GM18870 (cell line): ENCODE measurements at regions not wholly inside any gene's neighbourhood (a gene's known extent, or its start where the extent isn't known, plus 50 kb on each side); places are given as distances from the start of the nearest gene placed in this dataset.
"Not testable (repeated sequence)": the region's sequence is repeated elsewhere in the genome, so short reads cannot be mapped to it uniquely, and the experiment has no call there.

Experiments used
- ATAC-seq: cut with Tn5 transposase; IDR thresholded peaks from one replicate; pipeline ENCODE4 v1.9.1; 2021; ENCODE audit warnings: moderate library complexity; ENCODE audit not compliant: unreplicated experiment

- ATAC-seq: not testable (repeated sequence)
Measured at GRCh38 chr5:12667818-12668217, 763.6 kb upstream of the CTNND2 start.

GRCh38 chr5:12665772-12666171, 761.5 kb upstream of the CTNND2 start:
- ATAC-seq: not testable (repeated sequence)

GRCh38 chr5:12662545-12663314, 758.5 kb upstream of the CTNND2 start:
- ATAC-seq: no peak

GRCh38 chr5:12661617-12662370, 757.5 kb upstream of the CTNND2 start:
- ATAC-seq: no peak

- not testable (repeated sequence) for ATAC-seq
Measured at GRCh38 chr5:12660279-12661107, 756.2 kb upstream of the CTNND2 start.

- no peak for ATAC-seq
Measured at GRCh38 chr5:12659686-12660085, 755.4 kb upstream of the CTNND2 start.

- ATAC-seq: no peak
Measured at GRCh38 chr5:12658871-12659446, 754.7 kb upstream of the CTNND2 start.

- ATAC-seq: not testable (repeated sequence)
Measured at GRCh38 chr5:12657914-12658474, 753.7 kb upstream of the CTNND2 start.

- ATAC-seq: no peak
Measured at GRCh38 chr5:12655675-12656074, 751.4 kb upstream of the CTNND2 start.

- ATAC-seq: no peak
Measured at GRCh38 chr5:12652201-12652600, 748.0 kb upstream of the CTNND2 start.

- no peak for ATAC-seq
Measured at GRCh38 chr5:12648558-12648957, 744.3 kb upstream of the CTNND2 start.

- no peak for ATAC-seq
Measured at GRCh38 chr5:12647613-12648012, 743.4 kb upstream of the CTNND2 start.

GRCh38 chr5:12645582-12645981, 741.3 kb upstream of the CTNND2 start:
- no peak for ATAC-seq

- no peak for ATAC-seq
Measured at GRCh38 chr5:12636209-12636608, 732.0 kb upstream of the CTNND2 start.

- no peak for ATAC-seq
Measured at GRCh38 chr5:12626556-12626955, 722.3 kb upstream of the CTNND2 start.

- ATAC-seq: no peak
Measured at GRCh38 chr5:12625667-12626263, 721.5 kb upstream of the CTNND2 start.

- no peak for ATAC-seq
Measured at GRCh38 chr5:12624776-12625560, 720.7 kb upstream of the CTNND2 start.

- no peak for ATAC-seq
Measured at GRCh38 chr5:12623408-12623807, 719.2 kb upstream of the CTNND2 start.

- no peak for ATAC-seq
Measured at GRCh38 chr5:12616093-12616492, 711.8 kb upstream of the CTNND2 start.
